Kidney capillary endothelial cell (primary cell): ENCODE measurements at regions not wholly inside any gene's neighbourhood (a gene's known extent, or its start where the extent isn't known, plus 50 kb on each side); places are given as distances from the start of the nearest gene placed in this dataset.

Source experiments
- DNase-seq: peaks from one replicate; pipeline ENCODE4 v3.0.0-alpha.2; 2018; ENCODE audit warnings: low spot score

DNA sequence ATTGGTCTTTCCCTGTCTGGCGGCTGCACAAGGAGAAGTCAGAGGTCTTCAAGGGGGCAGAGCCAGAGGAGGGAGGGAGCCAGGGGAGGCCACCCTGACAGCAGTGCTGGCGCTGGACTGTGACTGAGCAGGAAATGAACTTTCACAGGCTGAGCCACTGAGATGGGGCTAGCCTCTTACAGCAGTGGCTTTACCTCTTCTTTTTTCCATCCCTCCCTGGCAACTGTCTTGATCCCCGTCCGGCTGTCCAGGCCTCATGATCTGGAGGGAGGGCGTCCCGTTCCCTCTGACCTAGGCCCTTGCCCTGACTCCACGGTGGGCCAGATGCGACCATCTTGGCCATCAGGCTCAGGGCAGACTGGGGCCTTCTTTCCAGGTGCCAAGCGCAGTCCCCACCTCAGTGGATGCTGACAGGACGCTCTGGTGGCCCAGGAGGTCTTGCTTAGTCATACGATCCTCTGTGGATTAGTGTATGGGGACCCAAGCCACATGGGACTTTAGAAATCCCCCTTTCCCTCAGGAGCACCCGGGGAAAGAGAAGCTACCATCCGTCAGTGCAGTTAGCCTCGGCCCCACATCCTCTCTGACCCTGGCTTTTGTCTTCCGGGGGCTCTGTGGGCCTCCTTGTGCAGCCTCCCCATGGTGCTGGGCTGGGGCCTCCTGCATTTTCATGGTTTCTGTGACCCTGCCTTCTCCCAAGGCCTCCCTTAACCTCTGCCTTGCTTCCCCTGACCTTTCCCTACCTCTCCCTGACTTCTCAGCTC lies 57.4 kb upstream of the CCDC167 start:
- DNase-seq = peak; percentile 27

- DNase-seq = no peak
Measured at GRCh38 chr6:37555040-37555781, 55.5 kb upstream of the CCDC167 start.

- DNase-seq = no peak
Measured at GRCh38 chr6:37554480-37554819, 54.8 kb upstream of the CCDC167 start.

DNA sequence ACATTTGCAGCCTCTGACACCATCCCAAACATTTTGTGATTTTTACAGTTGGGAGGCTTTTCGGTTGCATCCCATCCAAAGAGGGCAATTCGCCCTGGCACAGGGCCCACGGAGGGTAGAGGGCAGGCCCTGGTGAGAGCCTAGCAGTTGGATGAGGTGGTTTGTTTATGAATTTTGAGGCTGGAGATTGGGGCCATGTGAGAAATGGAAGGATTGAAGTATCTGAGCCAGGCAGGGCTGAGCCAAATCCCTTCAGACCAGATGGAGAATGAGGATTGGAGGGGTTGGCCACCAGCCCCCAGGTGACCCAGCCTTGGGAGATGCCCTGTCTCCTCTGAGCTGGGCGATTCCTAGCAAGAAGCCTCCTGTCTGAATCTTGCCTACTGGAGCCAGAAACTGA lies 52.6 kb upstream of the CCDC167 start:
- no peak for DNase-seq

- no peak for DNase-seq
Measured at GRCh38 chr6:37551867-37552266, 52.2 kb upstream of the CCDC167 start.

- DNase-seq = no peak
Measured at GRCh38 chr6:37551446-37551845, 51.8 kb upstream of the CCDC167 start.

- no peak for DNase-seq
Measured at GRCh38 chr6:37551002-37551401, 51.3 kb upstream of the CCDC167 start.

DNA sequence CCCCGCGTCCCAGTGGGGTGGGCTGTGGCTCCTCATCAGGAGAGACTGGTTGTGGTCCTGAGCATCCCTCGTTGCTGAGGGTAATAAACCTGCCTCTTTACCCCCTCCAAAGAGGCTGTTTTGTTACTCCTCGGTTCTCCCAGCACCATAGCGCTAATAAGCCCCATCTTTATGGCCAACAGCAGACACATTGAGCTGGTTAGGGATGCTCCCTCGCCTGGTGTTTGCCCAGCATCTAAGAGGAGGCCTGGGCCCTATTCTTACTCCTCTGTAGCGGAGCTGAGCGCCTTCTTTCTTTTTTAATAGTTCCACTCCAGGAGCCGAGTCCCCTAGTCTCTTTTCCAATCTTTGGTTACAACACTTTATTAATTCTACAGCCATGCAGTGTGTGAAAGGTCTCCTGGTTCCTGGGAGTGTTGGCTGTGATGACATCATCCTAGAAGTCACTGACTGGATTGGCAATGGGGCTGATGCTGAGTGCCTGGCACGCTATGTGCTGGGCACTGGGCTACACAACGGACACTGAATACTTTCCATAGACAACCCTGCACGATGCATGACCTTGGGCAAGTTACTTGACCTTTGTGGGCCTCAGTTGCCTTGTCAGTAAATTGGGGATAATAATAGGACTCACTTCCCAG lies 50.6 kb upstream of the CCDC167 start:
- DNase-seq = no peak

DNA sequence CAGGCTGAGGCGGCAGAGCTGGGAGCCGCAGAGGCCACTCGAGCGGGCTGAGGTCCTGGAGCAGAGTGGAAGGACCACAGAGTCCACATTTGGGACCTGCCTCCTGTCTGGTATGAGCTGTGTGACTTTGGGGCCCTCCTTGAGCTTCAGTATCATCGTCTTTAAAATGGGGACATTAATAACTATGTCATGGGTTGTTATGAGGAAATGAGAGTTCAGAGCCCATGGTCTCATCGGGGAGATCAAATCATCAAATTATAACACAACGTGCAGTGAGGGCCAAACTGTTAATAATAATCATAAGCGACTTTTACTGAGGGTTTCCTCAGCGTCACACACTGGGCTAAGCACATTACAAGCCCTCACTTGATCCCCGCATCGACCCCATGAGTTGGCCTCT lies 49.9 kb upstream of the CCDC167 start:
- DNase-seq = no peak
